Right atrium auricular region (tissue), 2 donors: ENCODE measurements at regions not wholly inside any gene's neighbourhood (a gene's known extent, or its start where the extent isn't known, plus 50 kb on each side); places are given as distances from the start of the nearest gene placed in this dataset.

Experiments
- DNase-seq: peaks from one replicate; pipeline ENCODE4 v3.0.0-alpha.2; 2019; ENCODE audit warnings: low spot score
- H3K27ac ChIP-seq, 2 donors: fragments of 200-600 bp; sonication (generic); 1 replicate in 1 of 2; 2 replicates in 1 of 2; pipeline ENCODE4 v1.5.1; 2016 to 2019
- H3K27me3 ChIP-seq, 2 donors: fragments of 200-600 bp; sonication (generic); one replicate each; pipeline versions ENCODE4 v1.5.1 to v1.6.0; 2017 to 2019
- H3K36me3 ChIP-seq: fragments of 200-600 bp; sonication (generic); one replicate; pipeline ENCODE4 v1.5.1; 2016
- H3K4me1 ChIP-seq, 2 donors: fragments of 200-600 bp; sonication (generic); one replicate each; pipeline versions ENCODE4 v1.5.1 to v1.6.0; 2017 to 2019
- H3K4me3 ChIP-seq, 2 donors: fragments of 200-600 bp; sonication (generic); 1 replicate in 1 of 2; 2 replicates in 1 of 2; pipeline ENCODE4 v1.5.1; 2017 to 2019; ENCODE audit warnings: mild to moderate bottlenecking in 1 of 2, moderate library complexity in 1 of 2
- H3K9me3 ChIP-seq, 2 donors: fragments of 200-600 bp; sonication (generic); one replicate each; pipeline ENCODE4 v1.5.1; 2019
- CTCF ChIP-seq, 2 donors: fragments of 200-600 bp; sonication (generic); IDR thresholded peaks; one replicate each; pipeline ENCODE4 v1.5.1; 2019; ENCODE audit warnings: antibody characterized with exemption in 2 of 2

- TF ChIP-seq CTCF (IDR thresholded peaks at IDR 0.05): no peak
- H3K9me3 ChIP-seq: no peaks in the 10 kb centered on the region
- H3K27ac ChIP-seq: peak overlapping the region in 1 of 2 donors; percentile 71
- H3K4me3 ChIP-seq: no peak overlapping the region
- no peaks in the 10 kb centered on the region for H3K36me3 ChIP-seq
- DNase-seq: no peak
- no peaks in the 10 kb centered on the region for H3K27me3 ChIP-seq
- H3K4me1 ChIP-seq: peaks cover 0 to 48% of the 10 kb centered on the region in 2 donors
Measured at GRCh38 chr13:50692396-50692915, 151.0 kb downstream of the DLEU7 start.

DNA sequence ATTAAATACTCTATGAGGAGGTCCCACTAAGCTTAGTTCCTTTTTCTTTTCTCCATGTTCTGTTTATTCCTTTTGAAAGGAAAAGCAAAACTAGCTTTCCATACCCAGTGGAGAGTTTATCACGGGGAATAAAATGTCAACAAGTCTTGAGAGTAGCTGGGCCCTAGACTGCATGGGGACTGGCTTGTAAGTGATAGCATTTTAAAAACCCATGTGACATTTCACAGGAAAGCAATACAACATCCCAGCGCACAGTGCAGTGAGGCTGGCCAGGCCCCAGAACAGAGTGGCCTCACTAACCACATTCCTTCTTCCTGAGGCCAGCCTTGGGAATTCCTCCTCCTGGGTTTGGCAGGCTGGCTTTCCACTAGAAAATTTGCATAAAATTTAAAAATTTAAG is 149.8 kb downstream of the DLEU7 start:
- Histone ChIP-seq H3K27ac (peak overlapping the region; percentile 44 to 69), H3K36me3 (no peaks in the 10 kb centered on the region), H3K9me3 (no peaks in the 10 kb centered on the region), H3K4me3 (no peak overlapping the region), H3K4me1 (peaks cover 0 to 54% of the 10 kb centered on the region in 2 donors), H3K27me3 (no peaks in the 10 kb centered on the region)
- no peak for TF ChIP-seq CTCF (IDR thresholded peaks at IDR 0.05)
- DNase-seq: peak; percentile 67

- no peak for DNase-seq
- no peaks in the 10 kb centered on the region for H3K9me3 ChIP-seq
- peaks cover 0 to 42% of the 10 kb centered on the region in 2 donors for H3K4me1 ChIP-seq
- TF ChIP-seq CTCF (IDR thresholded peaks at IDR 0.05): no peak
- peak overlapping the region in 1 of 2 donors; percentile 31 for H3K27ac ChIP-seq
- H3K36me3 ChIP-seq: no peaks in the 10 kb centered on the region
- no peaks in the 10 kb centered on the region for H3K27me3 ChIP-seq
- H3K4me3 ChIP-seq: no peak overlapping the region
Measured at GRCh38 chr13:50697746-50698539, 145.5 kb downstream of the DLEU7 start.

GRCh38 chr13:50699874-50700663 is 143.4 kb downstream of the DLEU7 start:
- no peak for DNase-seq
- no peaks in the 10 kb centered on the region for H3K27me3 ChIP-seq
- H3K27ac ChIP-seq: peak overlapping the region in 1 of 2 donors; percentile 46
- no peaks in the 10 kb centered on the region for H3K36me3 ChIP-seq
- no peak for TF ChIP-seq CTCF (IDR thresholded peaks at IDR 0.05)
- no peak overlapping the region for H3K4me3 ChIP-seq
- H3K4me1 ChIP-seq: peaks cover 0 to 20% of the 10 kb centered on the region in 2 donors
- no peaks in the 10 kb centered on the region for H3K9me3 ChIP-seq

GRCh38 chr13:50700664-50701305 is 142.7 kb downstream of the DLEU7 start:
- Histone ChIP-seq H3K27ac (peak overlapping the region in 1 of 2 donors; percentile 46), H3K27me3 (no peaks in the 10 kb centered on the region), H3K4me1 (peaks cover 0 to 20% of the 10 kb centered on the region in 2 donors), H3K9me3 (no peaks in the 10 kb centered on the region), H3K4me3 (no peak overlapping the region), H3K36me3 (no peaks in the 10 kb centered on the region)
- no peak for DNase-seq
- no peak for TF ChIP-seq CTCF (IDR thresholded peaks at IDR 0.05)
